MM.1S (cell line): ENCODE measurements at regions not wholly inside any gene's neighbourhood (a gene's known extent, or its start where the extent isn't known, plus 50 kb on each side); places are given as distances from the start of the nearest gene placed in this dataset.

Experiments
- DNase-seq: peaks from one replicate; pipeline ENCODE4 v3.0.0-alpha.2; 2015
- H2AFZ ChIP-seq: fragments of 300-600 bp; sonication (generic); 2 replicates; pipeline ENCODE4 v1.6.0; 2016; ENCODE audit warnings: antibody characterized with exemption, low read length
- H3F3A ChIP-seq: fragments of 300-600 bp; sonication (generic); 2 replicates; pipeline ENCODE4 v1.6.1; 2016; ENCODE audit warnings: mild to moderate bottlenecking, antibody characterized with exemption, low read length, moderate library complexity, mixed read lengths; ENCODE audit not compliant: insufficient read depth
- H3K27ac ChIP-seq: fragments of 300-600 bp; sonication (generic); 2 replicates; pipeline ENCODE4 v1.5.1; 2016; ENCODE audit warnings: mild to moderate bottlenecking, low read length
- H3K27me3 ChIP-seq: fragments of 300-600 bp; sonication (generic); replicated peaks from 2 replicates; pipeline ENCODE4 v1.6.0; 2016; ENCODE audit warnings: low read length; ENCODE audit not compliant: insufficient read depth
- H3K36me3 ChIP-seq: fragments of 300-600 bp; sonication (generic); replicated peaks from 2 replicates; pipeline ENCODE4 v1.6.1; 2016; ENCODE audit warnings: mild to moderate bottlenecking, low read length, mixed read lengths; ENCODE audit not compliant: insufficient read depth
- H3K4me1 ChIP-seq: fragments of 300-600 bp; sonication (generic); 2 replicates; pipeline ENCODE4 v1.6.1; 2016; ENCODE audit warnings: low read length, mixed read lengths
- H3K4me2 ChIP-seq: fragments of 300-600 bp; sonication (generic); 2 replicates; pipeline ENCODE4 v1.6.0; 2016; ENCODE audit warnings: low read depth, low read length
- H3K4me3 ChIP-seq: fragments of 300-600 bp; sonication (generic); 2 replicates; pipeline ENCODE4 v1.5.1; 2016; ENCODE audit warnings: low read length, mixed read lengths
- H3K79me2 ChIP-seq: fragments of 300-600 bp; sonication (generic); 2 replicates; pipeline ENCODE4 v1.6.1; 2016; ENCODE audit warnings: mixed run types, low read length, mixed read lengths
- H3K9ac ChIP-seq: fragments of 300-600 bp; sonication (generic); 2 replicates; pipeline ENCODE4 v1.6.1; 2016; ENCODE audit warnings: low read length, mixed read lengths
- H3K9me2 ChIP-seq: fragments of 300-600 bp; sonication (generic); replicated peaks from 2 replicates; pipeline ENCODE4 v1.6.1; 2016; ENCODE audit warnings: mild to moderate bottlenecking, low read length, mixed read lengths; ENCODE audit not compliant: insufficient read depth
- H3K9me3 ChIP-seq: fragments of 300-600 bp; sonication (generic); replicated peaks from 2 replicates; pipeline ENCODE4 v1.6.1; 2016; ENCODE audit warnings: mild to moderate bottlenecking, low read length, mixed read lengths; ENCODE audit not compliant: insufficient read depth
- H4K20me1 ChIP-seq: fragments of 300-600 bp; sonication (generic); 2 replicates; pipeline ENCODE4 v1.6.1; 2016; ENCODE audit warnings: mild to moderate bottlenecking, low read length, moderate library complexity, mixed read lengths; ENCODE audit not compliant: insufficient read depth
- CTCF ChIP-seq: fragments of 300-600 bp; sonication (generic); IDR thresholded peaks from 2 replicates; pipeline ENCODE4 v1.5.1; 2016; ENCODE audit warnings: antibody characterized with exemption, low read length, mixed read lengths
- EZH2 ChIP-seq: fragments of 300-600 bp; sonication (generic); optimal IDR thresholded peaks from 2 replicates; pipeline ENCODE3; 2017; ENCODE audit warnings: low read depth, mild to moderate bottlenecking, antibody characterized with exemption, low read length, mixed read lengths
- EZH2phosphoT487 ChIP-seq: fragments of 300-600 bp; sonication (generic); IDR thresholded peaks from 2 replicates; pipeline ENCODE4 v1.6.1; 2018; ENCODE audit warnings: antibody characterized with exemption, low read length

- Histone ChIP-seq H4K20me1 (no peaks in the 10 kb centered on the region), H3K79me2 (no peaks in the 10 kb centered on the region), H3K9me3 (no peaks in the 10 kb centered on the region), H3F3A (no peaks in the 10 kb centered on the region), H3K36me3 (no peaks in the 10 kb centered on the region), H3K4me1 (no peaks in the 10 kb centered on the region), H3K4me2 (no peak overlapping the region), H3K9me2 (no peaks in the 10 kb centered on the region), H3K4me3 (no peak overlapping the region), H3K9ac (no peak overlapping the region), H3K27ac (no peak overlapping the region), H2AFZ (no peak overlapping the region), H3K27me3 (no peaks in the 10 kb centered on the region)
- TF ChIP-seq EZH2 (no peak), EZH2phosphoT487 (no peak), CTCF (no peak)
- no peak for DNase-seq
Observed at GRCh38 chr7:124989911-124990310, 60.3 kb upstream of the POT1 start.
